GM21576 (cell line): ENCODE measurements at regions not wholly inside any gene's neighbourhood (a gene's known extent, or its start where the extent isn't known, plus 50 kb on each side); places are given as distances from the start of the nearest gene placed in this dataset.
A peak's percentile ranks its signal among the peaks of the same experiment; 100 is the strongest.
"Not testable (repeated sequence)": the region's sequence is repeated elsewhere in the genome, so short reads cannot be mapped to it uniquely, and the experiment has no call there.

Source experiments
- ATAC-seq: cut with Tn5 transposase; IDR thresholded peaks from one replicate; pipeline ENCODE4 v1.9.1; 2021; ENCODE audit warnings: mild to moderate bottlenecking, moderate library complexity; ENCODE audit not compliant: unreplicated experiment

GRCh38 chr6:113246186-113246585, 611.0 kb upstream of the MARCKS start:
- no peak for ATAC-seq

DNA sequence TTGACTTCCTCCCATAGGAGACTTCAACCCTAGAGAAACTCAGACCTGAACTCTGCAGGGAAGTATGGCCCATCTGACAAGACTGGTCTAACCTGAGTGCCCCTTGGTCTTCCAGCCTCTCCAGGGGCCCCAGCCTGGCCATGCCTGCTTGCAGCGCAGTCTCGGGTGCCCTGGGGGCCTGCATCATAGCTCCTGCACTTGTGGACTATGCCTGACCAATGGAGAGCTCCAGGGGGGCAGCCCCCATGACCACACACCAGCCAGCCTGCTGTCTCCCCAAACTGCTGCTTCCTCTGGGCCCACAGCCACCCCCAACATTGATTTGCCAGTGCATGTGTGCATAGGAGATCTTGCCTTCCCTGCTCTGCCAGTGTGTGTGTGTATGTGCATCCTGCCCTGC, 608.6 kb upstream of the MARCKS start:
- no peak for ATAC-seq

DNA sequence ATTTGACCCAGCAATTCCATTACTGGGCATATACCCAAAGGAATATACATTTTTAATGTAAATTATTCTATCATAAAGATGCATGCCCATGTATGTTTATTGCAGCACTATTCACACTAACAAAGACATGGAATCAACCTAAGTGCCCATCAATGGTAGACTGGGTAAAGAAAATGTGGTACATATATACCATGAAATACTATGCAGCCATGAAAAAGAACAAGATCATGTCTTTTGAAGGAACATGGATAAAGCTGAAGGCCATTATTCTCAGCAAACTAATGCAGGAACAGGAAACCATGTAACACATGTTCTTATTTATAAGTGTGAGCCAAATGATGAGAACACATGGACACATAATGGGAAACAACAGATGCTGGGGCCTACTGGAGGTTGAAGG, 603.0 kb upstream of the MARCKS start:
- ATAC-seq = not testable (repeated sequence)

DNA sequence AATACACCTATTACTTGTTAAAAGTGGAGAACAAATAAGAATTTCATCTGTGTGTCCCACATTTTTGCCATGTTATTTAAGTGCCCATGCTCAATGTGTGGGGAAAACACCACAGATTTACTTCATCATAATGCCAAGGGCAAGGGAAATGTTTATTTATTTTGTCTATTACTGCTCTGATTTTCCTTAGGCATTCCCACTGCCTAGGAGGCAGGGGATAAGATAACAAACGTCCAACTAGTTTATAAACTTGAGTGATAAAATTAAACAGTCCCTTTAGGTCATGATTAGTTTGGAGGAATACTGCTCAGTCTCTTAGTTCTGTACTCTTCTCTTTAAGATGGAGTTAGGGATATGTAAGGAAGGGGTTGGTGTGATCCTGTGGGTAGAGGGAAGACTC, 598.4 kb upstream of the MARCKS start:
- no peak for ATAC-seq

DNA sequence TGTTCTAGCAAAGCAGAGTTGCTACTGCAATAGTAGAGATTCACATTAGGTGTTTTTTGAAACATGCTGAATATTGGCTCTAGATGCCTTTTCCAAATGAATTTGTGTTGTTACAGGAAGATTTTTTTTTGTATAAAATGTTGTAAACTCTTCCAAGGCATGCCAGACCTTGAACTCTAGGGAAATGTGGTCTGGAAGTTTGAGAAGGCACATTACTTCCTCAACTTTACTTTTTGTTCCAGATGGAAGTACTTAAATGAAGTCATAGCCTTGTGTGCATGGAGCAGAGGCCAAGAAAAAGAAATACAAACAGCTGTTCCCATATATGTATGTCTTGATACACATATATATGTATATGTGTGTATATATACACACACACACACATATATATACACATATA, 585.7 kb upstream of the MARCKS start:
- no peak for ATAC-seq

GRCh38 chr6:113276601-113277000, 580.5 kb upstream of the MARCKS start:
- no peak for ATAC-seq

GRCh38 chr6:113277111-113277510, 580.0 kb upstream of the MARCKS start:
- ATAC-seq = no peak

DNA sequence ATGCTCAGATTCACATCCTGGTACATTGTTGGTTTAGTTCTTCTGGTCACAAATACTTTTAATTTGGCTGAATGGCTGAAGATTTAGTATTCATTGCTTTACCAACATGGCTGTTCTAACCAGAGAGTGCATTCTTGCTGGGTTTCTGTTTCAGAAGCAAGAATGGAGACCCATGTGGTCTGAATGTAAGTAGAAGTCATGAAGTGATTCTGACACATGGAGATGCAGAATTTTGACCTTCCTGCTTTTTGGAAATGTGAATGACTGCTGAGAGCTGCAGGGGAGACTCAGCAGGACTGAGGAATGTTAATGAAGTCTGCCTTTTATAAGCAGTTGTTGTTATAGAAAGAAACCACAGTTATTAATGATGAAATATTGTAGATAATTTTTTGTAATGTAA, 576.1 kb upstream of the MARCKS start:
- ATAC-seq = no peak

- no peak for ATAC-seq
These were observed 575.7 kb upstream of the MARCKS start for GRCh38 chr6:113281431-113281830.

- no peak for ATAC-seq
These were observed 569.7 kb upstream of the MARCKS start for GRCh38 chr6:113287396-113287795.

DNA sequence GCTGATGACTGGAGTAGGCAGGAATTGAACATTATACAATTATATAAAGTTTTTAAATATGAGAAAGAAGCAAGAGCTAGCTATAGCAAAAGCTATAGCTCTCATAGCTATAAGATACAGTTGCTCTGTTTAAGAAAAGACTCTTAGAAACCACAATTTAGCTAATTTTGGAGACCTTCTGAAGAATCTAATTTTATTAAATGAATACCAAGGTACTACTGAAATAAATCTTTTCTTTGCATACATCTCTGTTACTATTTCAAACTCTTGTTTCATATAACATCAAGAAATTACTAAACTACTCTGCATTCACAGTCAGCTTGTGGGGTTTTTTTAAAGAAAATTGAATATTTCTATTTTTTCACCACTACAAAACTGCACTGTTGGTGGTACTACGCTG, 568.7 kb upstream of the MARCKS start:
- no peak for ATAC-seq

DNA sequence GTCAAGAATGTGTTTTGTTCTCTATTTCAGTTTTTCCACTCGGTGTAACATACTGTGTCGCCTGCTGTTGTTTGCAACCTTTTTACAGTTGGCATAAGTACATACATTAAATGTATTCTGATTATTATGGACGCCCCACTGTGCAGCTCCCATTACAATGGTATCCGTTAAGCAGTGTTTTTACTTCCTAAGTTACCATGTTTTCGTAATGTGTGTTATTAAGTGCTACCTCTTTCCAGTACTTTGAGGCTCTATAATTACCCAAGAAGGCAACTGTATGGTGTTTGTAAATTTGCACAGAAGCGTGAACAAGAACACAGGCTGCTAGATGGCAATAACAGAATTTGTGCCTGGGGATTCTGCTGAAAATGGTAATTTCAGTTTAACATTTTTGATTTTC, 568.0 kb upstream of the MARCKS start:
- ATAC-seq = no peak

DNA sequence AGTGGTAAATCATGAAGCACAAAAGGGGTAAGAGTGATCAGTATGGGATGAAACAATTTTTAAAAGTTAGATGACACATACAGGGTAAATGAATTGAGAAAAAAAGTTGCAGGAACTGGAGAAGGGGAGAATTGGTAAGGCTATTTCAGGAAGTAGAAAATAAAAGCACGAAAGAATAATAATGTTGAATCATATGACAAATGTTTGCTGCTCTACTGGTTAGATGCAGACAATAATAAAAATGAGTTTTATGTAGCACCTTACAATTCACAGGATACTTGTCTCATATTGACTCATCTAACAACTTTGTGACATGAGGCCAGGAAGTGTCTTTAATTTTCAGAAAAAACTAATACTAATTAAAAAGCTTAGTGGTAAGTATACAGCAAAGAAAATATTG, 566.5 kb upstream of the MARCKS start:
- no peak for ATAC-seq

- ATAC-seq = no peak
These were observed 565.2 kb upstream of the MARCKS start for GRCh38 chr6:113291751-113292445.

GRCh38 chr6:113292646-113293422, 564.3 kb upstream of the MARCKS start:
- ATAC-seq = peak; percentile 66

DNA sequence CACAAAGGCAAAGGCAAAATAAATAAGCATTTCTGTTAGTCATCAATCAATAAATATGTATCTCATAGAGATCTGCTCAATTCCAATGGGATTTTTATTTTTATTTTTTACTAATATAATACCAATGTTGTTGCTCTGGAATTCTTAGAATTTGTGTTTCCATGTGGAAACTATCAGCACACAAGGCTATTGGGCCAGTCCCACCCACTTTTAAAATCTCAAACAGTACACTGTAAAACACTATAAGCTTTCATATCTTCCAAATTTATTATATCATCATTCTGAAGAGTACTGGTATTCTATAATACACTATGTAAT, 563.8 kb upstream of the MARCKS start:
- no peak for ATAC-seq

DNA sequence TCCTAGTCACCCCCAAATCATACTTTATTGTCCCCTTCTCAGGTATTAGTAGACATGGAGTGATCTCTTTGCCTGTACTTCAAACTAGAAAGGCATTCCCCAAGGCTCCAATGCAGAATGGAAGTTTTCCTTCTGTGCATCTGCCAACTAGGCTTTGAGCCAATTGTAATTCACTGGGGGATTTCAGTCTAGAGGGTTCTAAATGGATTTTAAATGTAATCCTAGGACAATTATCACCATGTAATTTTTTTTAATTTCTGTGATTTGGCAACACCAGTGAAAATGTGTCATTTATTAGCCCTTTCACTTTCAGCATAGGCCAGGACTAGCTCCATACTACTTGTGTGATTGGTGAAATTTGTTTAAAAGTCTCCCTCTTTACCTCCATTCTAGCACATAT, 557.6 kb upstream of the MARCKS start:
- no peak for ATAC-seq

- no peak for ATAC-seq
These were observed 555.5 kb upstream of the MARCKS start for GRCh38 chr6:113301651-113302050.

DNA sequence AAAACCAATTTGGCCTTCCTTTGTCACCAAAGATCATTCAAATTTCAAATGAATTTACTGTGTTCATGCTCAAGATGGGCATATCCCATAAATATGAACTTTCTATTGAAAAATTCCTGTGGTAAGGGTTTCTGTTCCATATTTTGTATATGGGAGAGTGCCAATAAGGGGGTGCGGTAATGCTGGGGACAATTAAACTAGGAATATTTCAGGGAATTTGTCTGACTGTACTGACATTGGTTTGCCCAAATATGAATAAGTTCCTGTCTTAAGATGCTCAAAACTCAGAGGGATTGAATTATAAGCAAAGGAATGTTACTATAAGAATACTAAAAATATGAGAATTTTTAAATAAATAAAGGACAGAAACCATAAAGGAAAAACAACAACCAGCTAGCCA, 553.0 kb upstream of the MARCKS start:
- ATAC-seq = no peak

GRCh38 chr6:113306552-113307145, 550.5 kb upstream of the MARCKS start:
- ATAC-seq = peak; percentile 91

- ATAC-seq = no peak
These were observed 548.9 kb upstream of the MARCKS start for GRCh38 chr6:113308266-113308665.

DNA sequence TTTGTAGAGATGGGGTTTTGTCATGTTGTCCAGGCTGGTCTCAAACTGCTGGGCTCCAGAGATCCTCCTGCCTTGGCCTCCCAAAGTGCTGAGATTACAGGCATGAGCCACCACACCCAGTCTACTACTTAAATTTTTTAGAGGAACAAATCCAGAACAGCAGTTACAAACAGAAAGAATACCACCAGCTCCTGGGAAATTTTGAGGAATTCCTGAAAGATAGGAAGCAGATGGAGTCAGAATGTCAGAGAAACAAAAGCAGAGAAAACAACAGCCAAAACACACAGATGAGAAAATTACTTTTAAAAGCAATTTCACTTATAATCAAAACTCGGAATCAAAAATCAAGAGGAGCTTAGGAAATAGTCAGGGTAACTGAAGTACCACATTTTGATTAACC, 543.3 kb upstream of the MARCKS start:
- no peak for ATAC-seq
